K562 (cell line): ENCODE measurements at regions not wholly inside any gene's neighbourhood (a gene's known extent, or its start where the extent isn't known, plus 50 kb on each side); places are given as distances from the start of the nearest gene placed in this dataset.

Experiments
- ATAC-seq: fragments of 200-7000 bp; cut with Tn5 transposase; 3 replicates; pipeline ENCODE4 v1.9.1; 2020; ENCODE audit warnings: moderate library complexity
- BruUV-seq: library from RNA; stranded (reverse); fragments of 400-500 nt; replicated peaks from 2 replicates; lab custom pipeline; 2021; lab: Mats Ljungman, UMichigan
- CTCF ChIA-PET: fragments of 300-600 bp; formaldehyde crosslinking; extraction: SDS; loops from one replicate; lab custom pipeline; 2021; ENCODE audit warnings: low intra/inter-chr PET ratio; lab: Yijun Ruan, JAX
- POLR2A ChIA-PET: fragments of 300-600, 350-650 bp; sonication (Branson Sonifier 250); formaldehyde crosslinking; extraction: SDS; loops from one replicate; lab custom pipeline; 2021; ENCODE audit warnings: antibody characterized with exemption, inconsistent platforms; lab: Yijun Ruan, JAX
- DNase-seq, 4 experiments: peaks; one replicate each; pipeline versions ENCODE4 v3.0.0 to v3.0.0-alpha.2; 2011 to 2018; ENCODE audit warnings: low spot score in 3 of 4, mixed read lengths in 3 of 4; ENCODE audit errors: extremely low read depth in 1 of 4
- FAIRE-seq: peaks from 2 replicates; lab custom pipeline; 2011; peaks lifted over from hg19 to GRCh38; lab: Jason Lieb, UNC
- H2AFZ ChIP-seq: 2 replicates; pipeline ENCODE4 v1.6.0; 2011; ENCODE audit warnings: low read depth, low read length, control low read depth, inconsistent platforms
- H3K27ac ChIP-seq: fragments of 200-600 bp; 3 replicates; pipeline ENCODE4 v1.8.0; 2011; ENCODE audit warnings: low read depth, mild to moderate bottlenecking, control low read depth, inconsistent platforms, low read length, moderate library complexity, mixed read lengths; ENCODE audit errors: extremely low read depth
- H3K27me3 ChIP-seq, 2 experiments: fragments of 300-600 bp in 1 of 2; 2 replicates in 1 of 2; 3 replicates in 1 of 2; pipeline versions ENCODE4 v1.6.0 to v1.8.0; 2011; ENCODE audit warnings: inconsistent platforms in 2 of 2, low read length in 2 of 2, mild to moderate bottlenecking in 1 of 2, mixed read lengths in 1 of 2, moderate library complexity in 1 of 2; ENCODE audit not compliant: control insufficient read depth in 2 of 2, insufficient read depth in 2 of 2
- H3K36me3 ChIP-seq: fragments of 300-600 bp; 3 replicates; pipeline ENCODE4 v1.8.0; 2011; ENCODE audit warnings: mild to moderate bottlenecking, low read length, inconsistent platforms; ENCODE audit not compliant: control insufficient read depth, insufficient read depth
- H3K4me1 ChIP-seq, 2 experiments: fragments of 200-600 bp in 1 of 2; replicated peaks in 1 of 2; 2 replicates in 1 of 2; 3 replicates in 1 of 2; pipeline versions ENCODE4 v1.5.1 to v1.8.0; 2011; ENCODE audit warnings: inconsistent platforms in 2 of 2, low read length in 2 of 2, mild to moderate bottlenecking in 1 of 2, mixed read lengths in 1 of 2, moderate library complexity in 1 of 2; ENCODE audit not compliant: control insufficient read depth in 2 of 2, insufficient read depth in 2 of 2
- H3K4me2 ChIP-seq: 2 replicates; pipeline ENCODE4 v1.6.1; 2011; ENCODE audit warnings: low read length, control low read depth, inconsistent platforms, mixed read lengths; ENCODE audit not compliant: insufficient read depth
- H3K4me3 ChIP-seq: fragments of 200-600 bp; sonication (generic), shearing (Covaris generic); 2 replicates; pipeline ENCODE4 v1.5.1; 2016; ENCODE audit warnings: control low read depth, inconsistent platforms
- H3K79me2 ChIP-seq: fragments of 200-600 bp; 3 replicates; pipeline ENCODE4 v1.8.0; 2011; ENCODE audit warnings: low read length, inconsistent platforms; ENCODE audit not compliant: control insufficient read depth, insufficient read depth
- H3K9ac ChIP-seq, 2 experiments: 2 replicates each; pipeline versions ENCODE4 v1.6.0 to v1.6.1; 2011; ENCODE audit warnings: low read depth in 2 of 2, low read length in 2 of 2, control low read depth in 1 of 2, inconsistent platforms in 1 of 2, mild to moderate bottlenecking in 1 of 2, mixed read lengths in 1 of 2; ENCODE audit not compliant: insufficient read depth in 1 of 2
- H3K9me1 ChIP-seq: one replicate; pipeline ENCODE4 v1.6.0; 2011; ENCODE audit warnings: inconsistent platforms, mild to moderate bottlenecking, low read length, moderate library complexity; ENCODE audit not compliant: control insufficient read depth, insufficient read depth
- H3K9me3 ChIP-seq: replicated peaks from 2 replicates; pipeline ENCODE4 v1.5.1; 2011; ENCODE audit warnings: low read depth, low read length, inconsistent platforms; ENCODE audit not compliant: control insufficient read depth, insufficient read depth
- H4K20me1 ChIP-seq: replicated peaks from 2 replicates; pipeline ENCODE4 v1.6.1; 2011; ENCODE audit warnings: low read length, inconsistent platforms, mixed read lengths; ENCODE audit not compliant: control insufficient read depth, insufficient read depth
- DNMT1 ChIP-seq: fragments of 450-650 bp; IDR thresholded peaks from 2 replicates; pipeline ENCODE4 v1.6.1; 2016; ENCODE audit warnings: antibody characterized with exemption, mild to moderate bottlenecking
- FOXM1 ChIP-seq, 2 experiments: fragments of 450-650 bp in 1 of 2; sonication (generic) in 1 of 2; formaldehyde crosslinking in 1 of 2; IDR thresholded peaks; 2 replicates each; pipeline versions ENCODE4 v1.6.1 to v1.9.0; 2017 to 2022; ENCODE audit warnings: low read depth in 2 of 2, mild to moderate bottlenecking in 2 of 2, missing genetic modification reagents in 1 of 2, moderate library complexity in 1 of 2
- KAT2B ChIP-seq: IDR thresholded peaks from one replicate; pipeline ENCODE4 v1.6.1; 2012; ENCODE audit warnings: low read depth, mild to moderate bottlenecking, control low read depth, inconsistent platforms, low read length, moderate library complexity
- MEIS2 ChIP-seq: fragments of 450-650 bp; IDR thresholded peaks from 2 replicates; pipeline ENCODE4 v1.6.1; 2014; ENCODE audit warnings: mild to moderate bottlenecking; ENCODE audit not compliant: partially characterized antibody
- NCOA1 ChIP-seq: fragments of 450-650 bp; IDR thresholded peaks from 2 replicates; pipeline ENCODE4 v1.6.1; 2016; ENCODE audit warnings: low read depth
- NFATC3 ChIP-seq: fragments of 450-650 bp; IDR thresholded peaks from 2 replicates; pipeline ENCODE4 v1.6.1; 2017; ENCODE audit warnings: mild to moderate bottlenecking
- PHB2 ChIP-seq: fragments of 450-650 bp; IDR thresholded peaks from 2 replicates; pipeline ENCODE4 v1.6.1; 2017; ENCODE audit warnings: low read depth
- PRMT5 ChIP-seq: sonication (generic); formaldehyde crosslinking; IDR thresholded peaks from 2 replicates; pipeline ENCODE4 v1.5.0; 2020; ENCODE audit warnings: missing genetic modification reagents
- PTRF ChIP-seq: fragments of 450-650 bp; IDR thresholded peaks from 2 replicates; pipeline ENCODE4 v1.6.1; 2016; ENCODE audit warnings: mild to moderate bottlenecking, missing genetic modification characterization, missing compliant biosample characterization
- ZNF124 ChIP-seq: sonication (generic); formaldehyde crosslinking; IDR thresholded peaks from 2 replicates; pipeline ENCODE4 v1.8.1; 2022; ENCODE audit warnings: missing genetic modification reagents
- ZNF79 ChIP-seq: fragments of 250-450 bp; sonication (Bioruptor Pico); IDR thresholded peaks from 2 replicates; pipeline ENCODE4 v1.4.0; 2020; ENCODE audit warnings: low read depth, mild to moderate bottlenecking, moderate library complexity
- WGBS: fragments of 100-300 bp; shearing (Covaris generic); methylation state at CpG from one replicate; pipeline ENCODE4 v1.1.6; 2016; ENCODE audit warnings: low coverage, mixed read lengths; ENCODE audit not compliant: insufficient coverage; ENCODE audit errors: missing lambda C conversion rate; 5-methylcytosine and 5-hydroxymethylcytosine counted together
- in situ Hi-C: fragments of 300-500 bp; cut with MboI; formaldehyde crosslinking; loops from 4 replicates; pipeline ENCODE4 v1.15.0; 2018; ENCODE audit warnings: inconsistent platforms, mixed read lengths
- intact Hi-C: fragments of 100-400 bp; cut with micrococcal nuclease; formaldehyde crosslinking; loops from 2 replicates; pipeline ENCODE4 v1.14.2; 2022
- TF ChIP-seq, protein P1 (sequence below): fragments of 250-450 bp; sonication (Bioruptor Pico); IDR thresholded peaks from 2 replicates; pipeline ENCODE4 v1.5.0; 2022; ENCODE audit warnings: mild to moderate bottlenecking
- TF ChIP-seq, protein P2 (sequence below): fragments of 250-450 bp; sonication (Bioruptor Pico); IDR thresholded peaks from 2 replicates; pipeline ENCODE4 v1.4.0; 2020
- TF ChIP-seq, protein P3 (sequence below): fragments of 450-650 bp; IDR thresholded peaks from 2 replicates; pipeline ENCODE4 v1.6.1; 2017; ENCODE audit warnings: mild to moderate bottlenecking, moderate library complexity

DNA sequence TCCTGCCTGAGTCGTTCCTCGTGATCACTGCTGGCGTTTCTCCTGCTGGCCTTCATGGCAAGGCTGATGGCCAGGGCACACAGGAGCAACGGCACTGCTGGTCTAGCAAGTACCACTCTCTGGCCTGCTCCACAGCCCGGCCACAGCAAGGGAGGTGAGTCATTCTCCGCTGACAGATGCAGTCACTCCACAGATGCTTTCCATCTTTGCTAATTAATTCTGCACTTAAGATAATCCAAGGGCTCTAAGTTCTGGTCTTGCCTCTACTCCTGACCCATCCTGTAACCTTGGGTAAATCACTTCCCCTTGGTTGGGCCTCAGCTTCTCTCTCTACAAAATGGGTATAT, 244.4 kb downstream of the RPS24 start (continued):
- TF ChIP-seq, protein P1, sequence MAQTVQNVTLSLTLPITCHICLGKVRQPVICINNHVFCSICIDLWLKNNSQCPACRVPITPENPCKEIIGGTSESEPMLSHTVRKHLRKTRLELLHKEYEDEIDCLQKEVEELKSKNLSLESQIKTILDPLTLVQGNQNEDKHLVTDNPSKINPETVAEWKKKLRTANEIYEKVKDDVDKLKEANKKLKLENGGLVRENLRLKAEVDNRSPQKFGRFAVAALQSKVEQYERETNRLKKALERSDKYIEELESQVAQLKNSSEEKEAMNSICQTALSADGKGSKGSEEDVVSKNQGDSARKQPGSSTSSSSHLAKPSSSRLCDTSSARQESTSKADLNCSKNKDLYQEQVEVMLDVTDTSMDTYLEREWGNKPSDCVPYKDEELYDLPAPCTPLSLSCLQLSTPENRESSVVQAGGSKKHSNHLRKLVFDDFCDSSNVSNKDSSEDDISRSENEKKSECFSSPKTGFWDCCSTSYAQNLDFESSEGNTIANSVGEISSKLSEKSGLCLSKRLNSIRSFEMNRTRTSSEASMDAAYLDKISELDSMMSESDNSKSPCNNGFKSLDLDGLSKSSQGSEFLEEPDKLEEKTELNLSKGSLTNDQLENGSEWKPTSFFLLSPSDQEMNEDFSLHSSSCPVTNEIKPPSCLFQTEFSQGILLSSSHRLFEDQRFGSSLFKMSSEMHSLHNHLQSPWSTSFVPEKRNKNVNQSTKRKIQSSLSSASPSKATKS (CRISPR knock-in tag) = no peak
- TF ChIP-seq FOXM1 (IDR thresholded peaks at IDR 0.05; ENCODE audit: low read depth) (no peak), FOXM1 (CRISPR knock-in tag; IDR thresholded peaks at IDR 0.05; ENCODE audit: low read depth) (no peak), NFATC3 (no peak)

DNA sequence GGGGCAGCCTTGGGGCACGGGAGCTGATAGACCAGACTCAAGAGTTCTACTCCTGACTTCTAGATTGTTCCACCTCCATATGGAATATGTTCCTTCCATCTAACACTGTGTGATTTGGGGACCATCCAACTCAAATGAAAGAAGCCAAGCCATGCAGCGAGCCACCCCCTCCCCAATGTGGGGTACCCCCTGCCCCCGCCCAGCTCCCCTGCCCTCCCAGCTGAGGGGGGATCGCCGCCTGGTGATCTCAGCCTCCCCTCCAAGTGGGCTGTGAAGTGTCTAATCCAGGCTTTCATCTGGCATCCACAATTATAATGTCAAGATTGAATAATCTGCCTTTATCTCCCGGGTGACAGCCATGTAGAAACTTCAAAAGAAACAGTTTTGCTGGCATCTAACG, 246.1 kb downstream of the RPS24 start:
- POLR2A ChIA-PET = interaction anchor here (0.9 kb wide), 1 partner anchor 11 kb away, joined by 4 read pairs; no protein-coding TSS in a partner anchor
- ATAC-seq (no peak), DNase-seq (no peak), FAIRE-seq (no peak)
- Histone ChIP-seq H3K4me3 (no peak overlapping the region), H3K9ac (no peak overlapping the region), H3K36me3 (no peaks in the 10 kb centered on the region), H2AFZ (no peak overlapping the region), H3K9me3 (no peaks in the 10 kb centered on the region), H3K9me1 (no peaks in the 10 kb centered on the region), H3K79me2 (no peaks in the 10 kb centered on the region), H3K27ac (no peak overlapping the region), H3K27me3 (peaks cover 9 to 61% of the 10 kb centered on the region in 2 experiments), H4K20me1 (no peaks in the 10 kb centered on the region), H3K4me2 (no peak overlapping the region), H3K4me1 (no peaks in the 10 kb centered on the region)
- CTCF ChIA-PET = no interaction called here
- intact Hi-C loops = no loop called here
- in situ Hi-C loops = no loop called here
- WGBS = 0% methylated on average over 6 of the region's 7 CpGs
- BruUV-seq = no TSS peak
- TF ChIP-seq DNMT1 = no peak
- TF ChIP-seq, protein P2, sequence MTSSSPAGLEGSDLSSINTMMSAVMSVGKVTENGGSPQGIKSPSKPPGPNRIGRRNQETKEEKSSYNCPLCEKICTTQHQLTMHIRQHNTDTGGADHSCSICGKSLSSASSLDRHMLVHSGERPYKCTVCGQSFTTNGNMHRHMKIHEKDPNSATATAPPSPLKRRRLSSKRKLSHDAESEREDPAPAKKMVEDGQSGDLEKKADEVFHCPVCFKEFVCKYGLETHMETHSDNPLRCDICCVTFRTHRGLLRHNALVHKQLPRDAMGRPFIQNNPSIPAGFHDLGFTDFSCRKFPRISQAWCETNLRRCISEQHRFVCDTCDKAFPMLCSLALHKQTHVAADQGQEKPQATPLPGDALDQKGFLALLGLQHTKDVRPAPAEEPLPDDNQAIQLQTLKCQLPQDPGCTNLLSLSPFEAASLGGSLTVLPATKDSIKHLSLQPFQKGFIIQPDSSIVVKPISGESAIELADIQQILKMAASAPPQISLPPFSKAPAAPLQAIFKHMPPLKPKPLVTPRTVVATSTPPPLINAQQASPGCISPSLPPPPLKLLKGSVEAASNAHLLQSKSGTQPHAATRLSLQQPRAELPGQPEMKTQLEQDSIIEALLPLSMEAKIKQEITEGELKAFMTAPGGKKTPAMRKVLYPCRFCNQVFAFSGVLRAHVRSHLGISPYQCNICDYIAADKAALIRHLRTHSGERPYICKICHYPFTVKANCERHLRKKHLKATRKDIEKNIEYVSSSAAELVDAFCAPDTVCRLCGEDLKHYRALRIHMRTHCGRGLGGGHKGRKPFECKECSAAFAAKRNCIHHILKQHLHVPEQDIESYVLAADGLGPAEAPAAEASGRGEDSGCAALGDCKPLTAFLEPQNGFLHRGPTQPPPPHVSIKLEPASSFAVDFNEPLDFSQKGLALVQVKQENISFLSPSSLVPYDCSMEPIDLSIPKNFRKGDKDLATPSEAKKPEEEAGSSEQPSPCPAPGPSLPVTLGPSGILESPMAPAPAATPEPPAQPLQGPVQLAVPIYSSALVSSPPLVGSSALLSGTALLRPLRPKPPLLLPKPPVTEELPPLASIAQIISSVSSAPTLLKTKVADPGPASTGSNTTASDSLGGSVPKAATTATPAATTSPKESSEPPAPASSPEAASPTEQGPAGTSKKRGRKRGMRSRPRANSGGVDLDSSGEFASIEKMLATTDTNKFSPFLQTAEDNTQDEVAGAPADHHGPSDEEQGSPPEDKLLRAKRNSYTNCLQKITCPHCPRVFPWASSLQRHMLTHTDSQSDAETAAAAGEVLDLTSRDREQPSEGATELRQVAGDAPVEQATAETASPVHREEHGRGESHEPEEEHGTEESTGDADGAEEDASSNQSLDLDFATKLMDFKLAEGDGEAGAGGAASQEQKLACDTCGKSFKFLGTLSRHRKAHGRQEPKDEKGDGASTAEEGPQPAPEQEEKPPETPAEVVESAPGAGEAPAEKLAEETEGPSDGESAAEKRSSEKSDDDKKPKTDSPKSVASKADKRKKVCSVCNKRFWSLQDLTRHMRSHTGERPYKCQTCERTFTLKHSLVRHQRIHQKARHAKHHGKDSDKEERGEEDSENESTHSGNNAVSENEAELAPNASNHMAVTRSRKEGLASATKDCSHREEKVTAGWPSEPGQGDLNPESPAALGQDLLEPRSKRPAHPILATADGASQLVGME (CRISPR knock-in tag) = no peak
- no peak for TF ChIP-seq KAT2B
- no peak for TF ChIP-seq PHB2
- TF ChIP-seq ZNF124 (CRISPR knock-in tag) = no peak
- no peak for TF ChIP-seq ZNF79 (CRISPR knock-in tag)
- TF ChIP-seq MEIS2 = no peak
- no peak for TF ChIP-seq PTRF (tag)
- no peak for TF ChIP-seq NCOA1
- TF ChIP-seq, protein P3, sequence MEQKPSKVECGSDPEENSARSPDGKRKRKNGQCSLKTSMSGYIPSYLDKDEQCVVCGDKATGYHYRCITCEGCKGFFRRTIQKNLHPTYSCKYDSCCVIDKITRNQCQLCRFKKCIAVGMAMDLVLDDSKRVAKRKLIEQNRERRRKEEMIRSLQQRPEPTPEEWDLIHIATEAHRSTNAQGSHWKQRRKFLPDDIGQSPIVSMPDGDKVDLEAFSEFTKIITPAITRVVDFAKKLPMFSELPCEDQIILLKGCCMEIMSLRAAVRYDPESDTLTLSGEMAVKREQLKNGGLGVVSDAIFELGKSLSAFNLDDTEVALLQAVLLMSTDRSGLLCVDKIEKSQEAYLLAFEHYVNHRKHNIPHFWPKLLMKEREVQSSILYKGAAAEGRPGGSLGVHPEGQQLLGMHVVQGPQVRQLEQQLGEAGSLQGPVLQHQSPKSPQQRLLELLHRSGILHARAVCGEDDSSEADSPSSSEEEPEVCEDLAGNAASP = no peak
- no peak for TF ChIP-seq PRMT5 (CRISPR knock-in tag)
